ENCODE measurements at regions not wholly inside any gene's neighbourhood (a gene's known extent, or its start where the extent isn't known, plus 50 kb on each side); places are given as distances from the start of the nearest gene placed in this dataset.

- H3K27ac ChIP-seq (replicated peaks in 1 of 4), result no peak overlapping the region
- no peaks in the 10 kb centered on the region for H3K9me3 ChIP-seq
- intact Hi-C loops (cut with DNase I), result no loop called here
- no peaks in the 10 kb centered on the region for H3K27me3 ChIP-seq
- H3K4me1 ChIP-seq, result no peaks in the 10 kb centered on the region
- no peaks in the 10 kb centered on the region for H3K36me3 ChIP-seq
- TF ChIP-seq CTCF (IDR thresholded peaks at IDR 0.05) (no peak), POLR2A (IDR thresholded peaks at IDR 0.05; ENCODE audit: low read depth) (no peak)
- DNase-seq (ENCODE audit: extremely low spot score), result no peak
- no peak overlapping the region for H3K4me3 ChIP-seq
Observed at GRCh38 chr18:64800151-64800550, 651.3 kb upstream of the LINC00305 start.

- Histone ChIP-seq H3K27me3 (no peaks in the 10 kb centered on the region), H3K4me1 (no peaks in the 10 kb centered on the region), H3K9me3 (no peaks in the 10 kb centered on the region), H3K4me3 (no peak overlapping the region), H3K36me3 (no peaks in the 10 kb centered on the region), H3K27ac (replicated peaks in 1 of 4) (no peak overlapping the region)
- no peak for TF ChIP-seq EP300 (IDR thresholded peaks at IDR 0.05)
- TF ChIP-seq POLR2A (IDR thresholded peaks at IDR 0.05; ENCODE audit: low read depth), result no peak
- TF ChIP-seq CTCF (IDR thresholded peaks at IDR 0.05), result no peak
- TF ChIP-seq POLR2AphosphoS5 (IDR thresholded peaks at IDR 0.05), result no peak
- intact Hi-C loops (cut with DNase I), result no loop called here
- 94% methylated on average over 4 of the region's 4 CpGs for WGBS
- DNase-seq (ENCODE audit: extremely low spot score), result no peak
Observed at GRCh38 chr18:64799376-64799775, 650.5 kb upstream of the LINC00305 start.

- 58% methylated on average over 4 of the region's 4 CpGs for WGBS
- no peak overlapping the region for H3K27ac ChIP-seq (replicated peaks in 1 of 4)
- DNase-seq (ENCODE audit: extremely low spot score), result no peak
- H3K27me3 ChIP-seq, result no peaks in the 10 kb centered on the region
- no peaks in the 10 kb centered on the region for H3K36me3 ChIP-seq
- no peak overlapping the region for H3K4me3 ChIP-seq
- TF ChIP-seq EP300 (IDR thresholded peaks at IDR 0.05) (no peak), CTCF (IDR thresholded peaks at IDR 0.05) (no peak), POLR2AphosphoS5 (IDR thresholded peaks at IDR 0.05) (no peak), POLR2A (IDR thresholded peaks at IDR 0.05; ENCODE audit: low read depth) (no peak)
- intact Hi-C loops (cut with DNase I), result no loop called here
- no peaks in the 10 kb centered on the region for H3K4me1 ChIP-seq
- H3K9me3 ChIP-seq, result no peaks in the 10 kb centered on the region
Observed at GRCh38 chr18:64791236-64791635, 642.3 kb upstream of the LINC00305 start.

- Histone ChIP-seq H3K9me3 (no peaks in the 10 kb centered on the region), H3K27ac (replicated peaks in 1 of 4) (no peak overlapping the region), H3K27me3 (no peaks in the 10 kb centered on the region), H3K4me3 (no peak overlapping the region), H3K4me1 (no peaks in the 10 kb centered on the region), H3K36me3 (no peaks in the 10 kb centered on the region)
- intact Hi-C loops (cut with DNase I), result no loop called here
- no peak for TF ChIP-seq POLR2A (IDR thresholded peaks at IDR 0.05; ENCODE audit: low read depth)
- TF ChIP-seq EP300 (IDR thresholded peaks at IDR 0.05), result no peak
- TF ChIP-seq CTCF (IDR thresholded peaks at IDR 0.05), result no peak
- no peak for TF ChIP-seq POLR2AphosphoS5 (IDR thresholded peaks at IDR 0.05)
- no peak for DNase-seq (ENCODE audit: extremely low spot score)
- WGBS, result 60% methylated on average over 4 of the region's 4 CpGs
Observed at GRCh38 chr18:64785686-64786085, 636.8 kb upstream of the LINC00305 start.

GRCh38 chr18:64777556-64777955 is 628.7 kb upstream of the LINC00305 start:
- WGBS, result 84% methylated on average over 6 of the region's 6 CpGs
- H3K4me3 ChIP-seq, result no peak overlapping the region
- intact Hi-C loops (cut with DNase I), result no loop called here

More at GRCh38 chr18:64777556-64777955, 628.7 kb upstream of the LINC00305 start:
- H3K27ac ChIP-seq (replicated peaks in 1 of 4), result no peak overlapping the region
- no peaks in the 10 kb centered on the region for H3K27me3 ChIP-seq
- no peak for TF ChIP-seq POLR2AphosphoS5 (IDR thresholded peaks at IDR 0.05)
- no peak for TF ChIP-seq POLR2A (IDR thresholded peaks at IDR 0.05; ENCODE audit: low read depth)
- no peak for TF ChIP-seq CTCF (IDR thresholded peaks at IDR 0.05)
- no peak for TF ChIP-seq EP300 (IDR thresholded peaks at IDR 0.05)
- H3K9me3 ChIP-seq, result no peaks in the 10 kb centered on the region
- H3K4me1 ChIP-seq, result no peaks in the 10 kb centered on the region
- H3K36me3 ChIP-seq, result no peaks in the 10 kb centered on the region
- no peak for DNase-seq (ENCODE audit: extremely low spot score)

Data from esophagus muscularis mucosa (tissue), 4 donors.